Erythroblast (primary cell): ENCODE measurements at regions not wholly inside any gene's neighbourhood (a gene's known extent, or its start where the extent isn't known, plus 50 kb on each side); places are given as distances from the start of the nearest gene placed in this dataset.

Experiments
- GATA1 ChIP-seq: IDR thresholded peaks from 2 replicates; pipeline ENCODE4 v1.6.1; 2011; ENCODE audit warnings: low read depth, mild to moderate bottlenecking, control low read depth, low read length, moderate library complexity
- POLR2A ChIP-seq: IDR thresholded peaks from 2 replicates; pipeline ENCODE4 v1.6.1; 2011; ENCODE audit warnings: mild to moderate bottlenecking, low read length

- TF ChIP-seq POLR2A (no peak), GATA1 (no peak)
These were observed 989.7 kb downstream of the CDH11 start for GRCh38 chr16:64132190-64132589.
